ENCODE measurements at regions not wholly inside any gene's neighbourhood (a gene's known extent, or its start where the extent isn't known, plus 50 kb on each side); places are given as distances from the start of the nearest gene placed in this dataset.

DNA sequence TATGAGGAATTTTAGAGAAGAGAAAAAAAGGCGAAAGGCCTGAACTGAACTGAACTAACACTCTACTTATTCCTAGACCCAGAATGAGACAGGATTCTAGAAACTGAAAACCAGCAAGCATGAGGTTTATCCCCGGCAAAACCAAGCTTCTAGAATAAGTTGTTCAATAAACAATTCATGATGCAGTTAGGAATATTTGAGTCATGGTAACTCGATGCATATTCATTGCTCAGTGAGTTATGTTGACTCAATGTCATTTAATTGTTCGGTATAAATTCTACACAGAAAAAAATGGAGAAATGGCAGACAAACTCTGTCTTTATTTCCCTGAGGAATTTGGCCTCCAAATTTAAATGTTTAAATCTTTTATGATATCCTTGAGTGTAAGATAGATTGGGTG lies 321.5 kb downstream of the SATB2 start:
- DNase-seq (ENCODE audit: low read depth in 1 of 2, low spot score in 1 of 2) = no peak

DNA sequence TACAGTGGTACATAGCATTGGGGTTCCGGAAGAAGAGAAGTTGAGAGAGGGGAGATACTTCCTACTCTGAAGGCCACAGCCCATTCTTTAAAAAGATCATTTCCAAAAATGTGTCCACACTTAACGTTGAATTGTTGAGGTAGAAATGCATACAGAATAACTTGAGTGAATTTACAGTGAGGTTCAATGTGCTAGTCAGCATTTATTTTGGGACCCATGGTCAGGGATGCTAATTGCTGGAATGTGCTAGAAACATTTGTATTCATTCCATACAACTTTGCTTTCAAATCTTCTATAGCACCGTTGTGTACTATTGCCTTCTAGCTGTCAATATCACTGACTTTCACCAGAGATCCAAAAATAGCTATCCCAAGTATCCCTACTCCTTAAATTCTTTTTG lies 325.9 kb downstream of the SATB2 start:
- DNase-seq (ENCODE audit: low read depth in 1 of 2, low spot score in 1 of 2) = no peak

GRCh38 chr2:199131136-199131655 lies 326.5 kb downstream of the SATB2 start:
- DNase-seq (ENCODE audit: low read depth in 1 of 2, low spot score in 1 of 2) = no peak

GRCh38 chr2:199130501-199130900 lies 327.2 kb downstream of the SATB2 start:
- no peak for DNase-seq (ENCODE audit: low read depth in 1 of 2, low spot score in 1 of 2)

DNA sequence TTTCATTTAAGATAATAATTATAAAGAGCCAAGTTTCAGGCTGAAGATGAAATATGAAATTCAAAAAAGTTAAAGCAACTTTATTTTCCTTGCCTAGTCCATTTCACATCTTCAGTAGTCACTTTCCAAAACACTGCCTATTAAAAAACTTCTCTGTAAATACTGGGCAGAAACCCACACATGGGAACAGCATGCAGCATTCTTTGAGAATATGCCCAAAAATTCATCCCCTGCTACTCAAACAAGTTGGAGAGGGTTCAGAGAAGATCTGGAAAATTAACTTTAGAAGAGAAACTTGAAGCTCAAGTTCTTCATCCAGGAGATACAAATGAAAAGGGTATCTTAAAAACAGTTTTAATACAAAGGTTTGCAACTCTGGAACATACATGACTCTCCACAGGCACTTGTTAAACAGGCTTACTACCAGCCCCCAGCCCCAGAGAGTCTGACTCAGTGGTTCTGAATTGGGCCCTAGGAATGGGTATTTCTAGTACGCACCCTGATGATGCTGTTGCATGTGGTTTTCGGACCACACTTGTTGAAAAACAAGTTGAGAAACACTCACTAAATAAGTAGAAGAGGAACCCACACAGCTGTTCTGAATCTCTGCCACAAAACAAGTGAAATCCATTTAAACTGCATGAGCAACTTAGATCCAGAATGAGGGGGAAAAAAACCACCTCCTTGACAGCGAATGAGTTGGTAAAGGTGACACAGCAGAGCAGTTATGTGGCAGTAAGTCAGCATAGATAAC lies 329.1 kb downstream of the SATB2 start:
- DNase-seq (ENCODE audit: low read depth in 1 of 2, low spot score in 1 of 2) = no peak

GRCh38 chr2:199119796-199120195 lies 337.9 kb downstream of the SATB2 start:
- no peak for DNase-seq (ENCODE audit: low read depth in 1 of 2, low spot score in 1 of 2)

DNA sequence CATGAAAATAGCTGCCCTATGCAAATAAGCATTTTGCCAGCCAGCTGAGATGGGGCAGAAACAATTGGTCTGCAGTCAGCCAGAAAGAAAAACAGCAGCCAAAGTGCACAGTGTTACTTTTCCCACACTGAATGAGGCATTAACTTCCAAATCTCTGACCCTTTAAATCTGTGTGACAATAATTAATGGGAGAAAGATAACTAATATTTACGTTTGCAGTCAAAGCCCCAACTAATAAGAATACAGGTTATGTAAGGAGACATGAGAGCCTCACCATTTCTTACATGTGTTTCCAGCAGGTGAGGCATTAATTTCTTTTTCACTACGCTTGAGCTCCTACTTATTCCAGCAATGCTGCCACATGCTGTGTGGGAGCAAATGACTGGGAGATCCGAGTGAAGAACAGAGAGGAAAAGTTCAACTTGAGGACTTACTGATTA lies 339.0 kb downstream of the SATB2 start:
- no peak for DNase-seq (ENCODE audit: low read depth in 1 of 2, low spot score in 1 of 2)

DNA sequence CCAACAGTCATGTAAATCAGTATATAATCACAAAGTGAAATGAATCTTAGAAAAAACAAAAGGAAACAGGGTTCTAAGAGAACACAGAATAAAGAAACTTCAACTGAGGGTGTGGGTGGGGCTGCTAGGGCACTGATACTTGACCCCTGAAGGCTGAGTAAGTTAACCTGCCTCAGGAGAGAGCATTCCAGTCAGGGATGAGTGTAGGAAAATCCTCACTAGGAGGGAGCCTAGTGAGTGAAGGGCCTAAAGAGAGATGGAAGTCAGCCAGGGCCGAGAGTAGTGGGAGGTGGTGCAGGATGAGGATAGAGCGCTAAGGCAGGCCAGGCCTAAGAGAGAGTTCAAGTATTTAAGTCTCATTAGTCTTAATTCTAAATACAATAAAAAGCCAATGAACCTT lies 342.6 kb downstream of the SATB2 start:
- no peak for DNase-seq (ENCODE audit: low read depth in 1 of 2, low spot score in 1 of 2)

- DNase-seq (ENCODE audit: low read depth in 1 of 2, low spot score in 1 of 2) = no peak
Measured at GRCh38 chr2:199113111-199113510, 344.6 kb downstream of the SATB2 start.

- no peak for DNase-seq (ENCODE audit: low read depth in 1 of 2, low spot score in 1 of 2)
Measured at GRCh38 chr2:199111458-199111857, 346.3 kb downstream of the SATB2 start.

GRCh38 chr2:199108056-199108455 lies 349.7 kb downstream of the SATB2 start:
- no peak for DNase-seq (ENCODE audit: low read depth in 1 of 2, low spot score in 1 of 2)

DNA sequence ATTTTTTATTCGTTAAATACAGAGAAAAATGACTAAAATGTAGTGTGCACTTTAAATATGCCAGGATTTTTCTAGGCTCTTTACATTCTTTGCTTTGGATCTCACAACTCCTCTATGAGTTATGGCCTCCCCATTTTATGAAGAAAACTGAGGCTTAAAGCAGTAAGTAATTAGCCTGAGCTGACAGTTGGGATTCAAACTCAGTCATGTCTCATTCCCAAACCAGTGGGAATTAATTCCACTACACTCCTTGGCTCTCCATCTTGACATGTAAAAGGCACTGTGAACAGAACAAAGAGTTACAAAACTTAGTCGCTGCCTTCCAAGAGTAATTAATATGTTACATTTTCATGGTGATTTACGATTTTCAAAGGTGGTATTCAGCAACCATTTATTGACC lies 351.9 kb downstream of the SATB2 start:
- DNase-seq (ENCODE audit: low read depth in 1 of 2, low spot score in 1 of 2) = no peak

- DNase-seq (ENCODE audit: low read depth in 1 of 2, low spot score in 1 of 2) = no peak
Measured at GRCh38 chr2:199101487-199101886, 356.3 kb downstream of the SATB2 start.

- DNase-seq (ENCODE audit: low read depth in 1 of 2, low spot score in 1 of 2) = no peak
Measured at GRCh38 chr2:199100326-199101110, 357.2 kb downstream of the SATB2 start.

GRCh38 chr2:199092419-199092818 lies 365.3 kb downstream of the SATB2 start:
- DNase-seq (ENCODE audit: low read depth in 1 of 2, low spot score in 1 of 2) = no peak

DNA sequence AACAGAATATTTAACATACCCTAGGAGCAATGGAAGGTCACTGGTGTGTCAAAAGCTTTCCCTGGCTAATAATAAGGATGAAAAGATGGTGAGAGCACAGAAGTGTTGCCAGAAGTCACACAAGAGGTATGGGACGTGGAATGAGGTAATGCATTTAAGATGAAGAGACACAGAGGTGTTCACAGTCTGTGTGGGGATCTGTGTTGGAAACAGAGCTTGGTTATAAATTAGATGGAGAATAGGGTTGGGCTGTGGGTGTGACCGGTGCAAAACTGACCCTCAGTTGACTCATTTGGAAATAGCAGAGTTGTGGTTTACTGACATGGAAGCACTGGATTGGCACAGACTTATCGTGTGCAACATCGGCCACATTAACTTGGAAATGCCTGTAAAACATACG lies 372.5 kb downstream of the SATB2 start:
- no peak for DNase-seq (ENCODE audit: low read depth in 1 of 2, low spot score in 1 of 2)

GRCh38 chr2:199070322-199070949 lies 387.3 kb downstream of the SATB2 start:
- no peak for DNase-seq (ENCODE audit: low read depth in 1 of 2, low spot score in 1 of 2)

DNA sequence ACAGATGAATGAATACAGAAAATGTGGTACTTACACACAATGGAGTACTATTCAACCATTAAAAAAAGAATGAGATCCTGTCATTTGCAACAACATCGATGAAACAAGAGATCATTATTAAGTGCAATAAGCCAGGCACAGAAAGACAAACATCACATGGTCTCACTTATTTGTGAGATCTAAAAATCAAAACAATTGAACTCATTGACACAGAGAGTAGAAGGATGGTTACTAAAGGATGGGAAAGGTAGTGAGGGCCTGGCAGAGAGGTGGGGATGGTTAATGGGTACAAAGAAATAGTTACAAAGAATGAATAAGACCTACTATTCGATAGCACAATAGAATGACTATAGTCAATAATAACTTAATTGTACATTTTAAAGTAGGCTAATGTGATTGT lies 393.5 kb downstream of the SATB2 start:
- no peak for DNase-seq (ENCODE audit: low read depth in 1 of 2, low spot score in 1 of 2)

- DNase-seq (ENCODE audit: low read depth in 1 of 2, low spot score in 1 of 2) = no peak
Measured at GRCh38 chr2:199057936-199058335, 399.8 kb downstream of the SATB2 start.

DNA sequence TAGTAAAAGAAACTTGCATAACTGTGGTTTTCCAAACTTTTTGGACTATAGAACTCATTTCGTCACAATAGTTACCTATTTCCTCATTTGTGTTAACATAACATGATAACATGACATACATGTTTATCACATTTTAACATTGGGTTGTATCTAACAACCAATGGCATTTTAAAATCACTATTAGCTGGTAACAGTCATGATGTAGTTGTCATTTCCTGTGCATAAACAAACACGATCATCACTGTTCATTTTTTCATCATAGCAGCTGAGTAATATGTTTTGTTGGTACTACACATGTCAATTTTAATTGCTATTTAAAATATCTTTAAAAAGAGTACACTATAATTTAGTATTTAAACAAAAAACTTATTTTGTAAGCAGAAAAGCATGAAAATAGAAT lies 402.4 kb downstream of the SATB2 start:
- no peak for DNase-seq (ENCODE audit: low read depth in 1 of 2, low spot score in 1 of 2)

GRCh38 chr2:199042660-199043379 lies 414.9 kb downstream of the SATB2 start:
- no peak for DNase-seq (ENCODE audit: low read depth in 1 of 2, low spot score in 1 of 2)

Data from stimulated activated CD4-positive, alpha-beta T cell treated with anti-CD3 and anti-CD28 coated beads, Interleukin-15, amount 100 ng/mL, for 1 hour (primary cell).